Adrenal gland (tissue), 9 donors: ENCODE measurements at regions not wholly inside any gene's neighbourhood (a gene's known extent, or its start where the extent isn't known, plus 50 kb on each side); places are given as distances from the start of the nearest gene placed in this dataset.

Experiments used
- DNase-seq, 7 donors: peaks; one replicate each; pipeline ENCODE4 v3.0.0-alpha.2; 2019 to 2020
- H3K27ac ChIP-seq, 5 donors: fragments of 200-600 bp; sonication (generic) in 4 of 5; 1 replicate in 3 of 5; 2 replicates in 2 of 5; pipeline versions ENCODE4 v1.5.1 to v1.8.0; 2016 to 2020; ENCODE audit warnings: mild to moderate bottlenecking in 1 of 5
- H3K27me3 ChIP-seq: fragments of 200-600 bp; 2 replicates; pipeline ENCODE4 v1.8.0; 2021
- H3K36me3 ChIP-seq, 2 donors: fragments of 200-600 bp; replicated peaks in 1 of 2; 1 replicate in 1 of 2; 2 replicates in 1 of 2; pipeline versions ENCODE4 v1.5.1 to v1.8.0; 2018 to 2022
- H3K4me1 ChIP-seq, 2 donors: fragments of 200-600 bp; replicated peaks in 1 of 2; 1 replicate in 1 of 2; 2 replicates in 1 of 2; pipeline versions ENCODE4 v1.5.1 to v1.8.0; 2018 to 2021
- H3K4me3 ChIP-seq, 4 donors: fragments of 200-600 bp; sonication (generic) in 3 of 4; one replicate each; pipeline ENCODE4 v1.5.1; 2016 to 2018
- H3K9me3 ChIP-seq, 3 donors: fragments of 200-600 bp; sonication (generic) in 1 of 3; replicated peaks in 1 of 3; 1 replicate in 2 of 3; 2 replicates in 1 of 3; pipeline versions ENCODE4 v1.5.1 to v1.8.0; 2016 to 2021
- POLR2A ChIP-seq, 2 donors: fragments of 450-650 bp; IDR thresholded peaks; one replicate each; pipeline ENCODE4 v1.6.1; 2017; ENCODE audit warnings: antibody characterized with exemption in 2 of 2, mild to moderate bottlenecking in 2 of 2, moderate library complexity in 1 of 2
- WGBS, 4 donors: extraction: QIAGEN DNeasy Blood & Tissue Kit in 2 of 4; methylation state at CpG; one replicate each; pipeline versions ENCODE4 v1.1.5 to v1.1.7; 2013 to 2017; 5-methylcytosine and 5-hydroxymethylcytosine counted together
- intact Hi-C, 2 donors: fragments of 100-400 bp; cut with DNase I; formaldehyde crosslinking; loops; one replicate each; pipeline versions ENCODE4 v1.14.1 to v1.15.0; 2022 to 2023
- TF ChIP-seq, protein P1 (sequence below), 6 experiments: fragments of 450-650 bp in 4 of 6; fragments of 200-600 bp in 2 of 6; sonication (generic) in 1 of 6; IDR thresholded peaks; 1 replicate in 5 of 6; 2 replicates in 1 of 6; pipeline versions ENCODE4 v1.5.1 to v1.8.0; 2016 to 2021; ENCODE audit warnings: antibody characterized with exemption in 6 of 6, mild to moderate bottlenecking in 2 of 6, moderate library complexity in 1 of 6
- donor health status: healthy with polysubstance abuse.
- donor health status: Bipolar disorder and iron deficiency.
- donor health status: DM: yes; HTN: yes; CAD: no.
- donor health status: DM: no; HTN: no; CAD: no.
- donor health status: DM: no; HTN: no; CAD: no.

DNA sequence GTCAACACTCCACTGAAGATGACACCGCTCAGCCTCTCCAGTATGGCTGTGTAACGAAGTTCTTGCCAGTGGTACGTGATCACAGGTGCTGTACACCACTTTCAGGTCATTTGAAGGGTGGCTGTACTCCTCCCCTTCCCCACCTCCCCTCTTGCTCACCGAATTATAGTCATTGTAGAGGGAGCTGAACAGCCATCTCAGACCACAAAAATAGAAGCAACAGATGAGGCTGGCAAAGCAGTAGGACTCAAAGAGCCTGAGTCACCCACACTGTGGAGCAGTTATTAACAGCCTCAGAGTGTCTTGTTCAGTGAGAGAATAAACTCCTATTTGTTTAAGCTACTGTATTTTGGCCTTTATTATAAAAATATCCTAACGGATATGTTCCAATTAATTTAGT, 192.5 kb upstream of the MCHR2 start:
- Histone ChIP-seq H3K36me3 (no peaks in the 10 kb centered on the region), H3K9me3 (no peaks in the 10 kb centered on the region), H3K27ac (no peak overlapping the region), H3K27me3 (no peaks in the 10 kb centered on the region), H3K4me1 (no peaks in the 10 kb centered on the region), H3K4me3 (no peak overlapping the region)
- TF ChIP-seq, protein P1, sequence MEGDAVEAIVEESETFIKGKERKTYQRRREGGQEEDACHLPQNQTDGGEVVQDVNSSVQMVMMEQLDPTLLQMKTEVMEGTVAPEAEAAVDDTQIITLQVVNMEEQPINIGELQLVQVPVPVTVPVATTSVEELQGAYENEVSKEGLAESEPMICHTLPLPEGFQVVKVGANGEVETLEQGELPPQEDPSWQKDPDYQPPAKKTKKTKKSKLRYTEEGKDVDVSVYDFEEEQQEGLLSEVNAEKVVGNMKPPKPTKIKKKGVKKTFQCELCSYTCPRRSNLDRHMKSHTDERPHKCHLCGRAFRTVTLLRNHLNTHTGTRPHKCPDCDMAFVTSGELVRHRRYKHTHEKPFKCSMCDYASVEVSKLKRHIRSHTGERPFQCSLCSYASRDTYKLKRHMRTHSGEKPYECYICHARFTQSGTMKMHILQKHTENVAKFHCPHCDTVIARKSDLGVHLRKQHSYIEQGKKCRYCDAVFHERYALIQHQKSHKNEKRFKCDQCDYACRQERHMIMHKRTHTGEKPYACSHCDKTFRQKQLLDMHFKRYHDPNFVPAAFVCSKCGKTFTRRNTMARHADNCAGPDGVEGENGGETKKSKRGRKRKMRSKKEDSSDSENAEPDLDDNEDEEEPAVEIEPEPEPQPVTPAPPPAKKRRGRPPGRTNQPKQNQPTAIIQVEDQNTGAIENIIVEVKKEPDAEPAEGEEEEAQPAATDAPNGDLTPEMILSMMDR (IDR thresholded peaks at IDR 0.05) = no peak
- no peak for TF ChIP-seq POLR2A (IDR thresholded peaks at IDR 0.05)
- DNase-seq = no peak
- intact Hi-C loops = no loop called here
- 70 to 82% (median 71%) methylated on average over 5 of the region's 5 CpGs for WGBS, 4 donors

DNA sequence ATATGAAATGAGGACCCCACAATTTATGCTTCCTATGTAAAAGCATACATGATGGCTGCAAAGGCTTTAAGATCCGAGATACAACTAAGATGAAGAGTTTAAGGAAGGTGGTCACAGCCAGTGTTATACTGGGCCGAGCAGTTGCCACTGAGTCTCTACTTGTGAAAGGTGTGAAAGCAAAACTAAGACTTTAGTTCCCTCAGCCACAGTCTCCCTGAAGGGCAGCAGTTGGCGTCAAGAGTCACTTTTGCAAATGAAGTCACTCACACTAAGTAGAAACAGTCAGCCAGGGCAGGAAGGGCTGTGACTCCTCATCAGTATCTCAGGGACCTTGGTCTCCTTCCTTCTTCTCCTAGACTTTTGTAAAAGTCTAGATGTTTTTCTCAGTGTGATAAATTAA, 191.6 kb upstream of the MCHR2 start:
- Histone ChIP-seq H3K4me1 (no peaks in the 10 kb centered on the region), H3K9me3 (no peaks in the 10 kb centered on the region), H3K27me3 (no peaks in the 10 kb centered on the region), H3K27ac (no peak overlapping the region), H3K4me3 (no peak overlapping the region), H3K36me3 (no peaks in the 10 kb centered on the region)
- intact Hi-C loops = no loop called here
- DNase-seq = no peak
- TF ChIP-seq, protein P1 (IDR thresholded peaks at IDR 0.05) = no peak
- TF ChIP-seq POLR2A (IDR thresholded peaks at IDR 0.05) = no peak
- WGBS, 4 donors = 38 to 59% (median 53%) methylated on average over 3 of the region's 3 CpGs

DNA sequence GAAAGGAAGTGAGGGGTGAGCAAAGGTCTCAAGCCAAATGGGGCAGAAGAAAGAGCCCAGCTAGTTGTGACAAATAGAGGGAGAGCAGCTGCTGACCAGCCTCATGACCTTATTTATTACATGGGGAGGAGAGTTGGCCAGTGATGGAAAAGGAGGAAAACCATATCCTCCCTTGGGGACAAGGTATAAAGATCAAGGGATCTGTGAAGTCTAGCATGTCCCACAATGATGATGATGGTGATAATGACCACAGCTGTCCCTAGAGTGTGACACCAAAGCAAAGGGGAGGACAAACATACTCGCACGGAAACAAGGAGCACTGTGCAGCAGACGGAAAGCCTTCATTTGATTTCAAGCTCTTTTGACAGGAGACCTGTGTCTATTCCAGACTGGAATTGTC, 190.4 kb upstream of the MCHR2 start:
- no peak for TF ChIP-seq POLR2A (IDR thresholded peaks at IDR 0.05)
- TF ChIP-seq, protein P1 (IDR thresholded peaks at IDR 0.05) = no peak
- Histone ChIP-seq H3K27ac (no peak overlapping the region), H3K4me1 (no peaks in the 10 kb centered on the region), H3K4me3 (no peak overlapping the region), H3K9me3 (no peaks in the 10 kb centered on the region), H3K27me3 (no peaks in the 10 kb centered on the region), H3K36me3 (no peaks in the 10 kb centered on the region)
- no peak for DNase-seq
- intact Hi-C loops = no loop called here
- 55 to 76% (median 65%) methylated on average over 3 of the region's 3 CpGs for WGBS, 4 donors

DNA sequence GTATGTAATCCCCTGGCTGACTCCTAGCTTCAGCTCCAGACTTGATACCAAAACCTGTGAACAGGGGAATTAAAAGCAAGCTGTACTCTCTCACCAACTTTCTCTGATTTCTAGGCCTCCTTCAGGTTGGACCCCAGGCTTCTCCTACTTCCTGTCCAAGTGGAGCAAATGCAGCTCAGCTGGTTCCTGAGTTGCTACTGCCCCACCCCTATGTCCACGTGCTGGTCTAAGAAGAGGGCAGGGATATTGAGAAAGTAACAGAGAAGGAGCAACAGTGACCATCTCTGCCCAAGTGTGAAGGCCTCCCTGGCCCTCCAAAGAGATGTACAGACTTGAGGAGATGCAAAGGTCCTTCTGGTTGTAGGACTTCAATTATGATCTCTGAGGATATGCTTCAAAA, 188.3 kb upstream of the MCHR2 start:
- H3K27ac ChIP-seq = no peak overlapping the region
- intact Hi-C loops = no loop called here
- no peaks in the 10 kb centered on the region for H3K4me1 ChIP-seq
- no peaks in the 10 kb centered on the region for H3K36me3 ChIP-seq
- no peak for TF ChIP-seq POLR2A (IDR thresholded peaks at IDR 0.05)
- TF ChIP-seq, protein P1 (IDR thresholded peaks at IDR 0.05) = no peak
- no peaks in the 10 kb centered on the region for H3K9me3 ChIP-seq
- H3K27me3 ChIP-seq = no peaks in the 10 kb centered on the region
- DNase-seq = no peak
- H3K4me3 ChIP-seq = no peak overlapping the region
- WGBS, 4 donors = 38 to 60% (median 50%) methylated on average over 1 of the region's 1 CpG
